Vagina (tissue), 2 donors: ENCODE measurements at regions not wholly inside any gene's neighbourhood (a gene's known extent, or its start where the extent isn't known, plus 50 kb on each side); places are given as distances from the start of the nearest gene placed in this dataset.

Experiments used
- CTCF ChIP-seq, 3 experiments: fragments of 450-650 bp in 2 of 3; fragments of 200-600 bp in 1 of 3; sonication (generic) in 1 of 3; IDR thresholded peaks; one replicate each; pipeline ENCODE4 v1.5.1; 2017 to 2019; ENCODE audit warnings: antibody characterized with exemption in 3 of 3, mild to moderate bottlenecking in 2 of 3, moderate library complexity in 2 of 3
- POLR2A ChIP-seq, 2 donors: fragments of 450-650 bp; IDR thresholded peaks; one replicate each; pipeline ENCODE4 v1.6.1; 2017; ENCODE audit warnings: antibody characterized with exemption in 2 of 2, mild to moderate bottlenecking in 2 of 2, moderate library complexity in 2 of 2
- POLR2AphosphoS5 ChIP-seq, 2 donors: sonication (generic); formaldehyde crosslinking; IDR thresholded peaks; one replicate each; pipeline ENCODE4 v1.9.0; 2017; ENCODE audit warnings: antibody characterized with exemption in 2 of 2, mild to moderate bottlenecking in 2 of 2, low read depth in 1 of 2; ENCODE audit not compliant: insufficient read depth in 1 of 2

- TF ChIP-seq CTCF (IDR thresholded peaks at IDR 0.05), result no peak
- TF ChIP-seq POLR2AphosphoS5 (IDR thresholded peaks at IDR 0.05; ENCODE audit: insufficient read depth in 1 of 2, low read depth in 1 of 2), result no peak
- TF ChIP-seq POLR2A (IDR thresholded peaks at IDR 0.05), result no peak
Measured at GRCh38 chrX:107549504-107549903, 78.8 kb upstream of the PRPS1 start.
